B cell (primary cell): ENCODE measurements at regions not wholly inside any gene's neighbourhood (a gene's known extent, or its start where the extent isn't known, plus 50 kb on each side); places are given as distances from the start of the nearest gene placed in this dataset.

Experiments used
- CTCF ChIP-seq: fragments of 200-600 bp; IDR thresholded peaks from one replicate; pipeline ENCODE4 v1.8.0; 2022; ENCODE audit warnings: antibody characterized with exemption, mild to moderate bottlenecking
- EZH2 ChIP-seq: IDR thresholded peaks from 2 replicates; pipeline ENCODE4 v1.6.1; 2012; ENCODE audit warnings: borderline replicate concordance, low read depth, mild to moderate bottlenecking, moderate library complexity, low read length; ENCODE audit not compliant: insufficient read depth, poor library complexity, severe bottlenecking

- TF ChIP-seq CTCF: no peak
- TF ChIP-seq EZH2: no peak
Observed at GRCh38 chr3:84209474-84209873, 749.3 kb upstream of the CADM2 start.
